HUDEP-2 (cell line): ENCODE measurements at regions not wholly inside any gene's neighbourhood (a gene's known extent, or its start where the extent isn't known, plus 50 kb on each side); places are given as distances from the start of the nearest gene placed in this dataset.
"Not testable (repeated sequence)": the region's sequence is repeated elsewhere in the genome, so short reads cannot be mapped to it uniquely, and the experiment has no call there.

Experiments
- DNase-seq, 76 experiments: peaks; one replicate each; lab custom pipeline; 2025; ENCODE audit not compliant: unreplicated experiment in 76 of 76; lab: John Stamatoyannopoulos, UW

- not testable (repeated sequence) for DNase-seq
These were observed 109.7 kb upstream of the ZNG1E start for GRCh38 chr9:65566018-65566417.

GRCh38 chr9:65519018-65519417, 156.7 kb upstream of the ZNG1E start:
- not testable (repeated sequence) for DNase-seq

DNA sequence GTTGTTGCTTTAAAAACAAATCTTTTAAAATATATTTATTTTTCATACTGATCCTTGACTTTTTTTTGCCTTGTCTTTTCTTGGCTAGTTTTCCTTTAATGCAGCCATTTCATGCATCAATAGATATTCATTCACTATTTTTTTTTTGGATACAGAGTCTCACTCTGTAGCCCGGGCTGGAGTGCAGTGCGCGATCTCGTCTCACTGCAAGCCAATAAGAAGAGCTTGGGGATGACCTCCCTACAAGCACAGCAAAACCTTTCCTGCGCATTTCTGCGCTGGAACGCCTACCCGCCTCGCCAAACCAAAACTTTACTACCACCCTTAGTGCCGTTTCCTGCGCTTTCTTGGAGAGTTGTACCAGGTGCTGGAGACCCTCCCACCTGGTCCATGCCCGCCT, 161.3 kb upstream of the ZNG1E start:
- DNase-seq, result not testable (repeated sequence)

DNA sequence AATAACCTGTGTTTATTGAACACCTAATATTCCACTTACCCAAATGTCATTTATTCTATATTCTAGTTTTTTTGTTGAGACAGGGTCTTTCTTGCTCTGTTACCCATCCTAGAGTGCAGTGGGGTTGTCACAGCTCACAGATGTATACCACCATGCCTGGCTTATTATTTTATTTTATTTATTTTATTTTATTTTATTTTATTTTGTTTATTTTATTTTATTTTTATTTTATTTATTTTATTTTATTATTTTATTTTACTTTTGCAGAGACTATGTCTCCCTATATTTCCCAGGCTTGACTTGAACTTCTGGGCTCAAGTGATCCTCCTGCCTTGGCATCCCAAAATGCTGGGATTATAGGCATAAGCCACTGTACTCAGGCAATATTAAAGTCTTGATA, 167.8 kb upstream of the ZNG1E start:
- not testable (repeated sequence) for DNase-seq

GRCh38 chr9:65504686-65505085, 171.0 kb upstream of the ZNG1E start:
- peak in 2 of 76 experiments; percentile 1 to 8 for DNase-seq

GRCh38 chr9:65503696-65504095, 172.0 kb upstream of the ZNG1E start:
- DNase-seq, result not testable (repeated sequence)

DNA sequence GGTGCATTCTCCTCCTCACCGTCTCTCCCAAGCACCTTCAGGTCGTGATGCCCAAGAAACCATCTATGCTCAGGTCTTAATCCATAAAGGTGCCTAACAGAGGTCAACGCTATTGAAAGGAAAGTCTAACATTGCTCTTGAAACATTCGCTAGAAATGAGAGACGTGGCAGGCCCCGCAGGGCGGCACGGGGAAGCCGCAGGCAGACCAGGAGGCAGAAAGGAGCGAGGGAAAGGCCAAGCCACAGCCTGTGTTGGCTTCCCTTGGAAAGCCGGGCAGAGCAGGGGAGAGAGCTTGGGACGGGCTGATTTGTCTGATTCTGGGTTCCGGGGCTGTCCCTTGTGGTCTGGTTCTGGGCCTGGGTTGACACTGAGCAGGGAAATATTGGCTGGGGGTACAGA, 192.8 kb upstream of the ZNG1E start:
- not testable (repeated sequence) for DNase-seq

DNA sequence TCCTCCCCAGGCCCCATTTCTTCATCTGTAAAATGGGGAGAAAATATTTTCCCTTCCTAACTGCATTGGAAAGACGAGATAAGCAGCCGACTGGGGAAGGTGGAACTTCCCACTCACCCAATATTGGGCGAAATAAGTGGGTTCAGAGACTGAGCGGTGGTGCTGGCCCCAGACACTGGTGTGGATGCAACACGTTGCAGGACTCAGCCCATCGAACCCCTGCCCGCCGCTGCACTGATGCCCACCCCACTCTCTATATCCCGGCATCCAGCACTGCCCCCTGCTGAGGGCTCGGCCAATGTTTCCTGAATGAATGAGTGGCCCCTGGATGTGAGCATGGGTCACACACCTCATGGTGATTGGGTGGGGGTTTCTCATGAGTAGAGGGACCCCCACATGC, 194.4 kb upstream of the ZNG1E start:
- DNase-seq, result not testable (repeated sequence)

- not testable (repeated sequence) for DNase-seq
These were observed 189.9 kb upstream of the FOXD4L5 start for GRCh38 chr9:65474891-65475290.

GRCh38 chr9:65473059-65473822, 188.2 kb upstream of the FOXD4L5 start:
- peak in 1 of 76 experiments; percentile 8 for DNase-seq

DNA sequence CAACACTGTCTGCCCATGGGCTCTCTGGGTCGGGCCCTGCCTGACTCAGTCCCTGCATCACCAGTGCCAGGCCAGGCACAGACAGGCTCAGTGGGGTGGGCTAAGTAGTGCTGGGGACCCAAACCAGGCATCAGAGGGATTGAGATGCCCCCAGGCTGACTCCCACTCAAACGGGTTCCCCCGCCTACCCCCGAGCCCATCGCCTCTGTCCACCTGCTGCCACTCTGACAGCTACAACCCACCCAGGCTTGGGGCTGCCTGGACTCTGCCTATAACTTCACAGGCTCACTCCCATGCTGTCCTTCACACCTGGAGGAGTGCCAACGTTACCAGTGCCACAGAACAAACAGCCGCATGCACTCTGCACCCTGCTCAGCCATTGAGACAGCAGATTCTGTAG, 186.1 kb upstream of the FOXD4L5 start:
- not testable (repeated sequence) for DNase-seq

DNA sequence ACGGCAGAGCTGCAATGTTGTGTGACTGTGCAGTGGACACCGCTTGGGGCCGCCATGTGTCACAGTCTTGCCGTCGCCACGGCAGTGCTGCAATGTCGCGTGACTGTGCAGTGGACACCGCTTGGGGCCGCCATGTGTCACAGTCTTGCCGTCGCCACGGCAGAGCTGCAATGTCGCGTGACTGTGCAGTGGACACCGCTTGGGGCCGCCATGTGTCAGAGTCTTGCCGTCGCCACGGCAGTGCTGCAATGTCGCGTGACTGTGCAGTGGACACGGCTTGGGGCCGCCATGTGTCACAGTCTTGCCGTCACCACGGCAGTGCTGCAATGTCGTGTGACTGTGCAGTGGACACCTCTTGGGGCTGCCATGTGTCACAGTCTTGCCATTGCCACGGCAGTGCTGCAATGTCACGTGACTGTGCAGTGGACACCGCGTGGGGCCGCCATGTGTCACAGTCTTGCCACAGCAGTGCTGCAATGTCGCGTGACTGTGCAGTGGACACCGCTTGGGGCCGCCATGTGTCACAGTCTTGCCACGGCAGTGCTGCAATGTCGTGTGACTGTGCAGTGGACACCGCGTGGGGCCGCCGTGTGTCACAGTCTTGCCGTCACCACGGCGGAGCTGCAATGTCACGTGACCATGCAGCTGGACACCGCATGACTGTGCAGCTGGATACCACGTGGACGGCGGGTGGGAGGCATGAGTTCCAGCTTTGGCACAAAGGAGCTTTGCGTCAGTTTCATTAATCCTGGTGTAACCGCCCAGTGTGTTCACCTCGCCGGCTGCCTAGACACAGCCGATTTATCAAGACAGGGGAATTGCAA, 182.1 kb upstream of the FOXD4L5 start:
- DNase-seq, result peak in 1 of 76 experiments; percentile 0

- DNase-seq, result not testable (repeated sequence)
These were observed 180.4 kb upstream of the FOXD4L5 start for GRCh38 chr9:65465246-65465895.

GRCh38 chr9:65462476-65462875, 177.5 kb upstream of the FOXD4L5 start:
- DNase-seq, result not testable (repeated sequence)

DNA sequence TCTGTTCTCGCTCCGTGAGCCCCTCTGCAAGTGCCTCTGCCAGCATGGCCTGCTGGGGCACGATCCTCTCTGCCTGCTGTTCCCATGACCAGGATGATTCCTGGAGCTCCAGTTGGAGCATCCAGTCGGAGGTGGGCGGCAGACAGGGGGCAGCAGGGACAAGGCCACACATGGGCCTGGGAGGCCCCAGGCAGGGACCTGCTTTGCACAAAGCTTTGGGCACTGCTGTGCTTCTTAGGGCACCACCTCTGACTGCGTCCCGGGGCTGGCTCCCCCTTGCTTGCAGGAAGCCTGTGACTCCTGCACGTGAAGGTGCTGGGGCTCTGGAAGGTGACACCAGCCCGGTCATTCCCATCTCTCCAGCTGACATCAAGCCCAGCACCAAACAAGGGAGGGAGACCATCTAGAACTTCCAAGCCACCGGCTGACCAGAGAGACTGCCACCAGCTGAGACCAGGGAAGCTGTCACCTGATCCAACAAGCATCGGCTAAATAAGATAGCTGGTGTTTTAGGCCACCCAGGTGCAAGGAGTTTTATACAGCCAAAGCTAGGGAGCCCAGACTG, 174.8 kb upstream of the FOXD4L5 start:
- DNase-seq, result no peak

DNA sequence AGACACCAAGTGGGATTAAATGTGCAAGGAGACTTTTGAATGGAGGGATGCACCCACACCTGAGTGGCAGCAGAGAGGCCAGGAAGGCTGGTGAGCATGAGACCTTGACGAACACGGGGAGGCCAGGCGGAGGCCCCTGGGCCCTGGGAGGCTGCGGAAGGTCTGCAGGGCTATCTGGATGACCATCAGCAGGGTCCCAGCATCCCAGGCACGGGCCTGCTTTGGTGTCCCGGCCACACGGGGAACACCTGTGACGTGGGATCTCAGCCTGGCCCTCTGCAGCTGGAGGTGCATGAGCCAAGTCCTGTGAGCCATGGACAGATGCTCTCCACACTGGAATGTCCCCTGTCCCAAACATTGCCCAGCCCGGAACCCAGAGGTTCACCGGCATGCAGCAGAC, 174.0 kb upstream of the FOXD4L5 start:
- DNase-seq, result no peak

DNA sequence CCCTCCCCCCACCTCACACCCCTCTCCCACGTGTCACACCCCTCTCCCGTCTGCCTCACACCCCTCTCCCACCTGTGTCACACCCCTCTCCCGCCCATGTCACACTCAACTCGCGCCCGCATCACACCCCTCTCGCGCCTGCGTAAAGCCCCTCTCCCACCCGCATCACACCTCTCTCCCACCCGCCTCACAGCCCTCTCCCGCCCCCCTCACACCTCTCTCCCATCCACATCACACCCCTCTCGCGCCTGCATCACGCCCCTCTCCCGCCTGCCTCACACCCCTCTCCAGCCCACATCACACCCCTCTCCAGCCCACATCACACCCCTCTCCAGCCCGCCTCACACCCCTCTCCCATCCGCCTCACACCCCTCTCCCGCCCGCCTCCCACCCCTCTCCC, 173.5 kb upstream of the FOXD4L5 start:
- DNase-seq, result no peak

- not testable (repeated sequence) for DNase-seq
These were observed 172.0 kb upstream of the FOXD4L5 start for GRCh38 chr9:65456991-65457390.

GRCh38 chr9:65455751-65456647, 171.0 kb upstream of the FOXD4L5 start:
- not testable (repeated sequence) for DNase-seq

- not testable (repeated sequence) for DNase-seq
These were observed 170.1 kb upstream of the FOXD4L5 start for GRCh38 chr9:65455136-65455535.
